ENCODE measurements at regions not wholly inside any gene's neighbourhood (a gene's known extent, or its start where the extent isn't known, plus 50 kb on each side); places are given as distances from the start of the nearest gene placed in this dataset.

DNA sequence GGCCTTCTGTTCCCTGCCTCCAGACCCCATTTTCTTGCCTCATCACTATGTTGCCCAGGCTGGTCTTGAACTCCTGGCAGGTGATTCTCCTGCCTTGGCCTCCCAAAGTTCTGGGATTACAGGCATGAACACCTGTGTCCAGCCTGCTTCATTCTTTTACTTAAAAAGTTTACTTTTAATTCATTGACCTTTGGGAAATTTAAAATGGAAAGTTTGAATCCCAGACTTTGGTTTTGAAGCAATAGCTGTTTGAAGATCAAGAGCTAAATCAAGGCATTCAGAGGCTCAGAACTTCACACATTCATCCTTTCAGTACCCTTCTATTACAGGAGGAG, 79.3 kb upstream of the SESTD1 start:
- DNase-seq (ENCODE audit: low read depth) = no peak
- H3K4me3 ChIP-seq (ENCODE audit: low read depth, low read length) = no peak overlapping the region
- TF ChIP-seq, protein P1, sequence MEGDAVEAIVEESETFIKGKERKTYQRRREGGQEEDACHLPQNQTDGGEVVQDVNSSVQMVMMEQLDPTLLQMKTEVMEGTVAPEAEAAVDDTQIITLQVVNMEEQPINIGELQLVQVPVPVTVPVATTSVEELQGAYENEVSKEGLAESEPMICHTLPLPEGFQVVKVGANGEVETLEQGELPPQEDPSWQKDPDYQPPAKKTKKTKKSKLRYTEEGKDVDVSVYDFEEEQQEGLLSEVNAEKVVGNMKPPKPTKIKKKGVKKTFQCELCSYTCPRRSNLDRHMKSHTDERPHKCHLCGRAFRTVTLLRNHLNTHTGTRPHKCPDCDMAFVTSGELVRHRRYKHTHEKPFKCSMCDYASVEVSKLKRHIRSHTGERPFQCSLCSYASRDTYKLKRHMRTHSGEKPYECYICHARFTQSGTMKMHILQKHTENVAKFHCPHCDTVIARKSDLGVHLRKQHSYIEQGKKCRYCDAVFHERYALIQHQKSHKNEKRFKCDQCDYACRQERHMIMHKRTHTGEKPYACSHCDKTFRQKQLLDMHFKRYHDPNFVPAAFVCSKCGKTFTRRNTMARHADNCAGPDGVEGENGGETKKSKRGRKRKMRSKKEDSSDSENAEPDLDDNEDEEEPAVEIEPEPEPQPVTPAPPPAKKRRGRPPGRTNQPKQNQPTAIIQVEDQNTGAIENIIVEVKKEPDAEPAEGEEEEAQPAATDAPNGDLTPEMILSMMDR (conservative IDR thresholded peaks at IDR 0.05; ENCODE audit: low read depth, low read length) = no peak

DNA sequence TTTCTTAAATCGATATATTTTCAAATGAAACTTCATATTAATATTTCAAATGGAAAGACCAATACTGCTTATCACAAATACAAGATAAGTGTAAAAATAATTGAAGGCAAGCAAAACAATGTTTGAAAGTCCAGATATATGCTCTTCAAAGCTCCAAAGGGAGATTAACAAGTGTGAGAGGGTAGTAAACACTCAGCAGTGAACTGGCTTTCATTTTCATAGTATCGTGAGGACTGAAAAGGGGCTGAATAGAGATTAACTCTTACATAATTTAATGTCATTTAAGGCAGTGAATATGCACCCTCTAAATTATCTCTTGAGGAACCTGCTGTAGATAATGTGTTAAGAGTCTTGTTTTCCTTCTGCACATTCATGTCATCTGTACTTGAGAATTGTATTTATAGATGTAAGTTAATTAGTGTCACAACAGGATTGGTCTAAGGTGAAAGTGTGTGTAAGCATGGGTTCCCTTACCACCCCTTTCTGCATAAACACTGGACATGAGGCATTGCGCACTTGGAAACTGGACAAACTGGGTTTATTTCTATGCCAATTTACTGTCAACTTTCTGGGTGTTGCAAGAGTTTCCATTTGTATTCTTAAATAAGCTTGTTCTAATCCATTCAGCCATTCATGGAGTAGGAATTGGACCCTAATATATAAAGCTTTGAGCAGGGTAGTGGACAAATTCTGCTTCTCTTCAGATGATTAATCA, 76.7 kb upstream of the SESTD1 start:
- H3K4me3 ChIP-seq (ENCODE audit: low read depth, low read length) = no peak overlapping the region
- TF ChIP-seq, protein P1 (conservative IDR thresholded peaks at IDR 0.05; ENCODE audit: low read depth, low read length) = no peak
- no peak for DNase-seq (ENCODE audit: low read depth)

DNA sequence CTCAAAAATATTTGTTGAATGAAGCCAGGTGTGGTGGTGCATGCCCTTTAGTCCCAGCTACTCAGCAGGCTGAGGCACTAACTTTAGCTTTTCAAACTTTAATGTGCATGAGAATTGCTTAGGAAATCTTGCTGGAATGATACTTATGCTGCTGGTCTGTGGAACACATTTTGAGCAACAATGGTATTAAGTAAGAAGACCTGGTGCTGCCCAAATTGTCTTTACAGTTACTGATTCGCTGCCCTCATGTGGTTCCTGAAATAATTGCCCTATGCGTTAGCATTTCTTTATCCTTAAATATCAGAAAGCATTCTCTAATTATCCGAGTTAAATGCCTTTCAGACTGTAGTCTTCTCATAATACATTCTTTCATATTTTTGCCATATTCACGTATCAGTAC, 76.0 kb upstream of the SESTD1 start:
- TF ChIP-seq, protein P1 (conservative IDR thresholded peaks at IDR 0.05; ENCODE audit: low read depth, low read length) = peak; percentile 54
- no peak for DNase-seq (ENCODE audit: low read depth)
- H3K4me3 ChIP-seq (ENCODE audit: low read depth, low read length) = no peak overlapping the region

DNA sequence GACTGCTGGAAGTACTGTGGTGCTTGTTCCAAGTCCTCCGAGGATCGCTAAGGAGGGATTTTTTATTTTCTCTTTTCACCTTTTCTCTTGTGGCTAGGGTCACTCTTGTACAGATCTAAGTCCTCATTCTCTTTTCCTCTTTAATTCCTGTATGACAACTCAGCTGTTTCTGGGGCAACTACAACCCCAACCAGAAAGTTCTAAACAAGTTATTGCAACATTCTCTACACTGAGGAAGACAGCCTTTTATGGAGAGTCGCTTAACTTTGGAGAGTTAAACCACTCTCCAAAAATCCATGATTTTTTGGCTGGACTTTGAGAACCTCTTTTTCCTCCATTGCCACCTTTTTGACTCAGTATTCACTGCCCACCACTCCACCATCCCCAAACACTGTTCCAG, 74.0 kb upstream of the SESTD1 start:
- TF ChIP-seq, protein P1 (conservative IDR thresholded peaks at IDR 0.05; ENCODE audit: low read depth, low read length) = no peak
- H3K4me3 ChIP-seq (ENCODE audit: low read depth, low read length) = no peak overlapping the region
- DNase-seq (ENCODE audit: low read depth) = no peak

DNA sequence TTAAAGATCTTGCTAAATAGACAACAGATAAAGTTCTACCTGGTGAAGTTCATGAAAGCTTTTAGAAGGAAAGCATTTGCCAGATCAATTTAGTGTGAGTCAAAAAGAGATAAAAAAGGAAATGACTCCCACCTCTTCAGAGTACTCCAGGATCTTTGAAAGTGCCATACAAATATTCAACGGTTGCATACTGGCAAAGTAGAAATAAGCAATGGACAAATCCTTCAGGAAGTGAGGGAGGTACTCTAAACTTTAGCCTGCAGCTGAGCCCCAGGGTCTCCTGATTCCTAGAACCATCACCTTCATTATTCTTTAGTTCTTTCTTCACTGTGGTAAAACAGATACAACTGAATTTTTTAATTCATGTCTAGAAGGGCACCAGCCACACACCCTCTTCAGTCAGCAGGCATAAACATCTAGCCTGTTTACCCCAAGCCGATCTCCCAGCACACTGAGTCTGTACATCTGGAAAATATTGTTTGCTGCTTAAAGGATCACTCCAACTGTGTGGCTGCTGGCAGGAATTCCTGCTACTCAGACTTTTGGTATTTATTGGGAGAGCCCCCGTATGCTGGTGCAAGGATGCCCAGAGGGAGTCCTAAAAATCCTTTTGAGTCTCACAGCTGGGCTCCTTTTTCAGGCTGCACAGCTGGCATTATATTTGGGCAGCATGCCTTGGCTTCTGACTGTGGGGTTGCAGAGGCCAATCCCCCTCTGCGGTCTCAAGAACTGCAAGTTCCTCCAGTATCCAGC, 72.3 kb upstream of the SESTD1 start:
- DNase-seq (ENCODE audit: low read depth) = no peak
- no peak overlapping the region for H3K4me3 ChIP-seq (ENCODE audit: low read depth, low read length)
- TF ChIP-seq, protein P1 (conservative IDR thresholded peaks at IDR 0.05; ENCODE audit: low read depth, low read length) = no peak

DNA sequence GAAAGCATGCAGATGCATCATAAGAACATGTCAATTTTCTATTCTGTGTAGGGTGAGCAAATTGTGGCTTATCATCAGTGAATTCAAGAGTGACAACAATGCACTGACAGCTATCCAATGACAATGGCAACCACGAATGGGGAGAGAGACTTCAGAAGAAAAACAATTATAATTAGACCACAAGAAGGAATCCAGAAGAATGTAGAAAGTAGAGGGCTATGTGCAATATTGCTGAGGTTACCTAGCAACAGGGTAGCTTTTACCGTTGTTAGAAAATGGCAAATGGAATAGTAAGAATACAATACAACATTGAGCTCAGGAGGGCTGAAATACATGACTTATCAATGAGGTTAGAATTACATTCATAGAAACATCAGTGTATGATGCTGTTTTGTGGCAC, 71.1 kb upstream of the SESTD1 start:
- TF ChIP-seq, protein P1 (conservative IDR thresholded peaks at IDR 0.05; ENCODE audit: low read depth, low read length) = no peak
- DNase-seq (ENCODE audit: low read depth) = no peak
- no peak overlapping the region for H3K4me3 ChIP-seq (ENCODE audit: low read depth, low read length)

DNA sequence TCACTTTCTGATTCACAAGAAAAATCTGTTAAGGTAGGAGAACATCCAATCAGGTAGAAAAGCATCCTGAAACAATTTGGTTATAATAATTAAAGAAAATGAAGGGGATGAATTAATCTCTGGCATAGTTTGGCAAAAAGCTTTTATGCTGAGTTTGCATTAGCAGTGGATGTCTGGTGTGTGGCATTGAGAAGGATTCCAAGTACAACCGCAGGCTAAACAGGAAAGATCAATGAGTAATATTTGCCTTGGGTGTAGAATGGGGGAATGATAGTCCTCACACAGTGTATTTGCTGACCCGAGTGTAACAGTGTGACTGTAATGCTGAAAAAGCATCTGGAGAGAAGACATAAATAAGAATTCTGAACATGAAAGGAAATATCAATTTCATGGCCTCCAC, 68.3 kb upstream of the SESTD1 start:
- TF ChIP-seq, protein P1 (conservative IDR thresholded peaks at IDR 0.05; ENCODE audit: low read depth, low read length) = no peak
- DNase-seq (ENCODE audit: low read depth) = no peak
- no peak overlapping the region for H3K4me3 ChIP-seq (ENCODE audit: low read depth, low read length)

Data from epithelial cell of proximal tubule (primary cell).